Activated CD4-positive, alpha-beta T cell treated with anti-CD3 and anti-CD28 coated beads, Interleukin-2, amount 10 ng/mL, durations not matched to agents 24 days and 14 days (primary cell): ENCODE measurements at regions not wholly inside any gene's neighbourhood (a gene's known extent, or its start where the extent isn't known, plus 50 kb on each side); places are given as distances from the start of the nearest gene placed in this dataset.
A peak's percentile ranks its signal among the peaks of the same experiment; 100 is the strongest.

Experiments
- DNase-seq: peaks from one replicate; pipeline ENCODE4 v3.0.0; 2022
- H3K27ac Mint-ChIP-seq: one replicate; pipeline ENCODE4 v1.8.0; 2022; ENCODE audit warnings: mild to moderate bottlenecking, mixed read lengths
- H3K27me3 Mint-ChIP-seq: one replicate; pipeline ENCODE4 v1.8.0; 2022; ENCODE audit warnings: mixed read lengths
- H3K36me3 Mint-ChIP-seq: one replicate; pipeline ENCODE4 v1.8.0; 2022; ENCODE audit warnings: low read depth, mild to moderate bottlenecking, mixed read lengths
- H3K4me1 Mint-ChIP-seq: one replicate; pipeline ENCODE4 v1.8.0; 2021; ENCODE audit warnings: mixed read lengths
- H3K4me3 Mint-ChIP-seq: one replicate; pipeline ENCODE4 v1.8.0; 2022; ENCODE audit warnings: mild to moderate bottlenecking, moderate library complexity, mixed read lengths
- H3K9me3 Mint-ChIP-seq: one replicate; pipeline ENCODE4 v1.8.0; 2021; ENCODE audit warnings: mixed read lengths
- intact Hi-C: fragments of 100-400 bp; cut with micrococcal nuclease; formaldehyde crosslinking; loops from one replicate; pipeline ENCODE4 v1.15.1; 2023

DNA sequence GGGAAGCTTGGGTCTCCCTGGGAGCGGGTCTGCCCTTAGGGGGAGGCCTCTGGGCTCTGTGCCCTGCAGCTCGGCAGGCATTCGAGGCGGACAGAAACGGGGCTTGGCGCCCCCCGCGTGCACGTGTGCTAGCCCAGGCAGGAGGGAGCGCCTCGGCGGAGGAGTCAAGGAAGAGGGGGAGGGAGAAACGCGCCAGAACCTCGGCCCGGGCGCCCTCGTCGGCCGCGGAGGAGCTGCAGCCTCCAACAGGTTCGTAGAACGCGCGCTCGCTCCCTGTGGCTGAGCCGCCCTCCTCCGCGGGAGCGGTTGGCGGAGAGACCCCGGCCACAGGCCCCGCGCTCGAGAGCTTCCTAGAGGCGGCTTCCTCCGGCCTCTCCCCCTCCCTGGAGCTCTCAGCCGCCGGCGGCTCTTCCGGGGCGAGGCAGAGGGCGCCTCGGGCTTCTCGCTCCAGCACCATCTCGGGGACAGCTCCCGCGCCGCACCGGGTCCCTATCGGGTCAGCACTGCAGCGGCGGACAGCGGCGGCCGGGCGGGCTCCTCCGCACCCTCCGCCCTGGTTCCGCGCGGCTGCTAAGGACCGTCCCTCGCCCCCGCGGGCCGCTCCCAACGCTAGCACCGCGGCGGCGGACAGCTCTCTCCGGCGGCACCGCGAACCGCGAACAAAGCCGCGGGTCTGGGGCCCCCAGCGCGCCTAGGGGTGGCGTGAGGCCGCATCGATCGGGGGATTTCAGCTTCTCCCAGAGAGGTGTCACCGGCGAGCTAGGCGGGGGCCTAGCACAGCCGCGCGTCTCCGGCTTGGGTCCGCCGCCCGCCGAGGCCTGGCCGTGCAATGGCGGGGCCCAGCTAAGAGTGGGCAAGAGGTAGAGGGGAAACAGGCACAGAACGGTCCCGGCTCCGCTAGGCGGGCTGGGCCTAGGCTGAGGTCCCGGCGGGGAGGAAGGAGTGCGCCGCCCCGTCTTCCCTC is 74.6 kb upstream of the CPLX2 start:
- no peak overlapping the region for H3K4me3 Mint-ChIP-seq
- intact Hi-C loops: loop anchor here (1.0 to 2.0 kb wide), 3 partner anchors 25 to 144 kb away; partner anchors contain the start of gene CPLX2
- H3K27ac Mint-ChIP-seq: no peak overlapping the region
- H3K9me3 Mint-ChIP-seq: peaks cover 4% of the 10 kb centered on the region
- H3K36me3 Mint-ChIP-seq: no peaks in the 10 kb centered on the region
- peaks cover 2% of the 10 kb centered on the region for H3K4me1 Mint-ChIP-seq
- peak; percentile 95 for DNase-seq
- H3K27me3 Mint-ChIP-seq: peaks cover 39% of the 10 kb centered on the region

DNA sequence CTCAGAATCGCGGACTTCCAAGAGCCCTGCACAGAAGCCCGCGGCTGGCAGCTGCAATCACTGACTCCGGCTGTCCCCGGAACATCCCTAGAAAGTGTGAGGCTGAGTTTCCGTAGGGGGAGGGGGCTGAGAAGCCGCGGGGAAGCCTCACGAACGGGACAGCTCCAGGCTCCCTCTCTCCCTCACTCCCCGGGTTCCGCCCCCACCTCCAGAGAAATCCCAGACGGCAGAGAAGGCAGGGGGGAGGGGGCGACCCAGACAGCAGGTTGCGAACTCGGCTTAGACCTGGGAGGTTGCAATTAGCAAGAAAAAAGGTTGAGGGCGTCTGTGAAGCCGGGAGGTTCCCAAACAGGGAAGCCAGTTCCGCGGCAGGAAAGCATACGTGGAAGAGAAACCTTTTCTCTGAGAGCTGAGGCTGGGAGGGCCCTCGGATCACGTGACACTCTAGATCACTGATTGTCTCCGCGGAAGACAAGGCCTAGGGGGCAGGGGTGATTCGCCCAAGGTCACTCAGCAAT is 73.8 kb upstream of the CPLX2 start:
- Mint-ChIP-seq H3K9me3 (peaks cover 4% of the 10 kb centered on the region), H3K27me3 (peaks cover 39% of the 10 kb centered on the region), H3K4me1 (peaks cover 2% of the 10 kb centered on the region), H3K36me3 (no peaks in the 10 kb centered on the region), H3K27ac (no peak overlapping the region), H3K4me3 (no peak overlapping the region)
- no peak for DNase-seq
- intact Hi-C loops: loop anchor here (2.0 kb wide), 2 partner anchors 73 to 145 kb away; partner anchors contain the start of gene CPLX2

DNA sequence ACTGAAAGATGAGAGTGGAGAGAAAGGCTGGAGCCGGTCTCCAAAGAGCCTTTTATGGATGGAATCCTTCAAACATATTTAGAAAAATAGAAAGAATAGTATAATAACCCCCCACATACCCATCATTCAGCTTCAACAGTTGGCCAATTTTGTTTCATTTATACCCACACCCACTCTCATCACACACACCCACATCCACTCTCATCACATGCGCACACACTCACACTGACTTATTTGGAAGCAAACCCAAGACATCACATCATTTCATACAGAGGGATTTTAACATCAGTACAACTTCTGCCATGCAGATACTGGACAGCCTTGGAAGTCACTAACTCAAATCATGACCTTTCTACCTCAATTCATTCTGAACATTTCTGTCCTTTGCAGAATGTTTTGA is 72.8 kb upstream of the CPLX2 start:
- Mint-ChIP-seq H3K4me1 (peaks cover 2% of the 10 kb centered on the region), H3K27me3 (peaks cover 39% of the 10 kb centered on the region), H3K4me3 (no peak overlapping the region), H3K36me3 (no peaks in the 10 kb centered on the region), H3K9me3 (peaks cover 4% of the 10 kb centered on the region), H3K27ac (no peak overlapping the region)
- intact Hi-C loops: no loop called here
- no peak for DNase-seq

DNA sequence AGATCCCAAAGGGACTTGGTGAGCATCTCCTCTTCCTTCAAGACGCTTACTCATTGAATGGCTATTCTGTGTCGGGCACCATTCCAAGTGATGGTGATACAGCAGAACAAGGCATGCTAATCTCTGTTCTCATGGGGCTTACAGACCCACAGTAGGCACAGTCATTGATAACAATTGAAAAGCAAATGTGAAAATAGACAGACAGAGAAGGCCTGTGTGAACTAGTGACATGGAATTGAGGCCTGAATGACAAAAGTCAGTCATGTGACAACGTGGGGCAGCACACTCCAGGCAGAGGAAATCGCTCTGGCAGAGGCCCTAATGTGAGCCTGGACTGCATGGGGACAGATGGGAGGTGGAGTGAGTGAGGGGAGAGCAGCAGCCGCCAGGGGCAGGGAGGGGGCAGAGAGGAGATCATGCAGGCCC is 70.7 kb upstream of the CPLX2 start:
- Mint-ChIP-seq H3K4me3 (no peak overlapping the region), H3K36me3 (no peaks in the 10 kb centered on the region), H3K27ac (no peak overlapping the region), H3K9me3 (peaks cover 3% of the 10 kb centered on the region), H3K4me1 (peaks cover 2% of the 10 kb centered on the region), H3K27me3 (peaks cover 24% of the 10 kb centered on the region)
- intact Hi-C loops: no loop called here
- DNase-seq: no peak

DNA sequence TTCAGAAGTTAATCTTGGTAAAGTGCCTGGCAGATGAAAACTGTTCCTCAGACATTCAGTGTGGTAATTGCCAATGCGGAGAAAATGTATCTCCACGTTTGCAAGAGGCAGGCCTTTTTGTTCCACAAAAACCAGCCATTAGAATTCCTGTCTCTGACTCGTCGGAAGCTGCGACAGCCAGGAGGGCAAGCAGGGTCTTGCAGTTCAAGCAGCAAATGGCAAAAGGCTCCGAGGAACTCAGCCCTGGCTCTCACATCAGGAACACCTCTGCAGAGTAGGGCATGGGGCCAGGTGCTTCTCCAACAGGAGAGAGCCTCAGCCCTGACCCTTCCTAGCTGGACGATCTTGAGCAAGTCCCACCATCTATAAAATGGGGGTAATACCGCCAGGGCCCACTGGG is 69.0 kb upstream of the CPLX2 start:
- Mint-ChIP-seq H3K36me3 (no peaks in the 10 kb centered on the region), H3K4me3 (no peak overlapping the region), H3K4me1 (no peaks in the 10 kb centered on the region), H3K27me3 (peaks cover 17% of the 10 kb centered on the region), H3K27ac (no peak overlapping the region), H3K9me3 (no peaks in the 10 kb centered on the region)
- no peak for DNase-seq
- intact Hi-C loops: no loop called here

DNA sequence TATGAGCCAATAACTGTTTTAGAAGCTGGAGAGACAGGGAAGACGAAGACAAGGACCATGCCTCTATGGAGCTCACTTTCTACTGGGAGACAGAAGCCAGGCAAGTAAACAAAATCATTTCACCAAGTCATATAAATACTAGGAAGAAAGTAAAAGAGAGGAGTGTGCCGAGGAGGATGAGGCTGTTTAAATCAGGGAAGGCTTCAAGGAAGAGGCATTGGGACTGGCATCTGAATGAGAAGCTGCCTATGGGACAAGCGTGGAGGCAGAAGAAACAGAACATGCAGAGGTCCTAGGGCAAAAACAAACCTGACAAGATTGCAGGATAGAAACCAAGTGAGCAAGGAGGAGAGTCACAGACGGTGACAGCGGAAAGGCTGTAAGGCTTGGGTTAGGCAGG is 68.1 kb upstream of the CPLX2 start:
- DNase-seq: no peak
- no peaks in the 10 kb centered on the region for H3K4me1 Mint-ChIP-seq
- H3K27ac Mint-ChIP-seq: no peak overlapping the region
- no peaks in the 10 kb centered on the region for H3K36me3 Mint-ChIP-seq
- no peaks in the 10 kb centered on the region for H3K9me3 Mint-ChIP-seq
- intact Hi-C loops: no loop called here
- peaks cover 8% of the 10 kb centered on the region for H3K27me3 Mint-ChIP-seq
- no peak overlapping the region for H3K4me3 Mint-ChIP-seq

DNA sequence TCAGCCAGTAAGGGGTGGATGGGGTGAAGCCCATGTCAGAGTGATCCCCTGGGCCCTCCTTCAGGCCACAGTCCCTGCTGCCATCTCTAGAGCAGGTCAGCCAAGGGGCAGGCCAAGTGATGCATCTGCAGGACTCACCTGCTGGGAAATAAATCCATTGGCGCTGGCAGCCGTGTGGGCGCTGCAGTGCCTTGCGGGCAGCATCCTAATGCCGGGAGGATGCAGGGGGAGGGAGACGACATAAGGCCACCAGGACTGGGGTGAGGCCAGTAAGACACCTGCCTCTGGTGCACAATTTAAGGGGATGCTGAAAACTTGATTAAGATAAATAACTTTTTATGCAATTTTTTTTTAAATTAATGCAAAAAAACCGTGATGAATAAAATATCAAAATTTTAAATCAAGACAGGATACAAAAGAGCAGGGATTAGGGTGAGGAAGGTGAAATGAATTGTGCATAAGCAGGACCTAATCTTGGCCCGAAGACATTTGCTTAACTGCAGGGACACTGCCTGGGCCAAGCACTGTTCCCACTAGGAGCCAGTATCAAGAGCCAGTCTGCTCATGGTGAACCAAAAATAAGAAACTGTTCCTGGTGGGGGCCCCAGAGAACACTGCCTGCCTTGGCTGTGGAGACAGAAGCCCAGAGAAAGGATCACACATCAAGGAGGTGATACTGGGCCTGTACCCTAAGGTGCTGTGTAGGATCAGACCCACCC is 67.5 kb upstream of the CPLX2 start:
- H3K36me3 Mint-ChIP-seq: no peaks in the 10 kb centered on the region
- H3K4me3 Mint-ChIP-seq: no peak overlapping the region
- H3K27me3 Mint-ChIP-seq: peaks cover 2% of the 10 kb centered on the region
- H3K9me3 Mint-ChIP-seq: no peaks in the 10 kb centered on the region
- intact Hi-C loops: no loop called here
- no peak overlapping the region for H3K27ac Mint-ChIP-seq
- no peaks in the 10 kb centered on the region for H3K4me1 Mint-ChIP-seq
- no peak for DNase-seq

DNA sequence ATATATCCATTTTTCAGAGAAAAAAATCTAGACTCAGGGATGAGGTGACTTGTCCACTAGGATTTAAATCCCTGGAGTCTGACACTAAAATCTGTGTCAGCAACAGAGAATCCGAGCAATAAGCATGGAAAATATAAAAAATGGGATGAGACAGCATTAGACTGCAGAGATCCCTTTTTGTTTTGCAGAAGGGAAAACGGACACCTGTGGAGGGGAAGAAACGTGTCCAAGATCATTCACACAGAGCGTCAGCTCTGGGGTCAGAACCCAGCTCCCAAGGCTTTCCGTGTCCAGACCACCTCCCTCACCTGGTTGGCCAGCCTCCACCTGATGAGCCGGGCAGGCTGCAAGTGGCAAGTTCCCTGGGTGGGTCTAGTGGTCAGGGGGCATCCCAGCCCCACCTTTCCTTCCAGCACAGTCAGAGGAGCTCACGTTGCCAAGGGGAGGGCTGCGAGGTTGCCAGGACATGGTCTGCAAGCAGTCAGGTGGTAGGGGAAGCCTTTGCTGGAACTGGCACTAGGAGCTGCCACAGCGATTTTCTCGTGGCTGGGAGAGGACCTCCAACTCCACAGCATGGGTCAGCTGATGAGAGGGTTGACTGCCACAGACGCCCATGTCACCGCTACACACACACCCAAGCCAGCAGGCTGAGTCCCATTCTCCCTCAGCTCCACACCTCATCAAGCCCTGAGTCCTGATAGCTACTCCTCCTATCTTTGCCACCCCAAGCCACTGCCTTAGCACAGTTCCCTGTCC is 65.9 kb upstream of the CPLX2 start:
- intact Hi-C loops: no loop called here
- Mint-ChIP-seq H3K27ac (no peak overlapping the region), H3K27me3 (peaks cover 2% of the 10 kb centered on the region), H3K9me3 (no peaks in the 10 kb centered on the region), H3K4me1 (no peaks in the 10 kb centered on the region), H3K36me3 (no peaks in the 10 kb centered on the region), H3K4me3 (no peak overlapping the region)
- no peak for DNase-seq

DNA sequence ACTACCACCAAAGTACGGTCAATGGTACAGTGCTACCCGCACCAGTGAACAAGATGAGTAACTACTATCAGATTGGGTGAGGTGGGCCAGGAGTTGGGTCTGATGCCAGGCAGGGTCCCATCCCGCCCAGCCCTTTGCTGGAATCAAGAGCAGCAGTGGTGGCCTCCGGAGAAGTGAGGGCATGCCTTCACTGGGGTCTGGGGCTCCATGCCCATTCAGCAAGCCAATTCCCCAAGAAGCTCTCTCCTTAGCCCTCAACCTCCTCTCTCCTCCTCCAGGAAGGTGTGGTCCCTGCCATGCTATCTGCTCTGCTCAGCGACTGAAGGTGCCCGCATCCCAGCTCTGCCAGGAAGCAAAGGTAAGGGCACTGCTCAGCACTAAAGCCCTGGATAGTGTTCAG is 62.7 kb upstream of the CPLX2 start:
- Mint-ChIP-seq H3K4me1 (no peaks in the 10 kb centered on the region), H3K36me3 (no peaks in the 10 kb centered on the region), H3K27me3 (peaks cover 2% of the 10 kb centered on the region), H3K27ac (no peak overlapping the region), H3K4me3 (no peak overlapping the region), H3K9me3 (no peaks in the 10 kb centered on the region)
- intact Hi-C loops: no loop called here
- no peak for DNase-seq

DNA sequence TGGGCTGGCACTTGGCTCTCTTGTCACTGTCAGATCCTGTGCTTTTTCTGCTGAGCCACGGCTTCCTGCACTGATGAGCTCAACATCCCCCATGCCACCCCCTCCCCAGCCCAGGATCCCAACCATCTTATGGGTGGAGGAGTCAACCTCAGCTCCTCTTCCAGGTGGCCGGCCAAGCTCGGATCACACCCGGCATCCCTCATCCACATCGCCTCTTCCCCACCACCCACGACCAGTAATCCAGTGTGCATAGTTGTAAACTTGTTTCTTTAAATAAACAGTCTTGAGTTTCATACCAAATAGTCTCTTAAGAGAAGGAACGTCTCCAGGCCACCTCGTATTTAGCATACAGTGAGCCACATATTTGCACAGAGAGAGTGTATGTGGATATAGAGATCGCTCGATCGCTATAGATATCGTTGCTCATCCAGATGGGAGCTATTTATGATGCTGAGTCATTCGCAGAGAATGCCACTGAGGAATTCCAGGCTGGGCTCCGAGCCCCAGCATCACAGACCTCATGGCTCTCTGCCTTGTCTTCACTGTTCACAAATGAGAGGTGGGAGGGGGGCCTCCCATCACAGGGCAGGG is 61.8 kb upstream of the CPLX2 start:
- no peaks in the 10 kb centered on the region for H3K4me1 Mint-ChIP-seq
- H3K27me3 Mint-ChIP-seq: peaks cover 2% of the 10 kb centered on the region
- intact Hi-C loops: no loop called here
- no peak overlapping the region for H3K4me3 Mint-ChIP-seq
- H3K9me3 Mint-ChIP-seq: no peaks in the 10 kb centered on the region
- no peak overlapping the region for H3K27ac Mint-ChIP-seq
- no peak for DNase-seq
- H3K36me3 Mint-ChIP-seq: no peaks in the 10 kb centered on the region

DNA sequence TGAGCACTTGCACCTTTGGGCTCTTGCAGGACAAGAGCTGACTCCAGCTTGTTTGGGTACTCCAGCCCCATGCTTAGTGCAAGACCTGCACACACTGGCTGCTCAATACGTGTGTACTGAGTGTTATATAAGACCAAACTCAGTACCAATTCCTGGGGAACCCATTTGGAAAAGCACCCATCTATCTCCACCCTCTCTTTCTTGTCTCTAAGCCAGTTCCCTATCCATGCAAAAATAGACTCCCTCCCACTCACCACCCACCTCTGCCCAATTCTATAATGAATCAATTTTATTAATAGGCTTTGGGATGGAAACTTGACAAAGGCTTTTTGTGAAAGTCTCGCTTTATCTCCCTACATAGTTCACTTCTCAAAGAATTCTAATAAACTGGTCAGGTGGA is 60.9 kb upstream of the CPLX2 start:
- H3K9me3 Mint-ChIP-seq: no peaks in the 10 kb centered on the region
- no peak for DNase-seq
- H3K4me1 Mint-ChIP-seq: no peaks in the 10 kb centered on the region
- no peak overlapping the region for H3K27ac Mint-ChIP-seq
- H3K27me3 Mint-ChIP-seq: peaks cover 2% of the 10 kb centered on the region
- intact Hi-C loops: no loop called here
- H3K4me3 Mint-ChIP-seq: no peak overlapping the region
- H3K36me3 Mint-ChIP-seq: no peaks in the 10 kb centered on the region

DNA sequence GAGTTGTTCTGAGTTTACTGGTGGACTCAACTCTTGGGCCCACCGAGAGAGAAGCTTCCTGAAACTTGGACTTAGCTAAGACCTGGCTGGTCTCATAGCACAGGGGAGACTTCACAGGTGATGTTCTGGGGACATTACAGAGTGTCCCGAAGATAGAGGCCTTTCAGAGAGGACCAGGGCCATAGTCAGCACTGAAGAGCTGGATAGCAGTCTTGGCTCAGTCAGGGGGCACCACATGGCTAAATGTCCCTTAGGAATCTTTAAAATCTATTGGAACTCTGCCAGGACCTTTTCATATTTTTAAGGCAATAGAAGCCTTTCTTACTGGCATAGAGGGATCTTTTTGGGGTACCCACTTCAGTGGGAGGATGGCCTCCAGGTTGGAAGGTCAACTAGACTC is 59.8 kb upstream of the CPLX2 start:
- DNase-seq: no peak
- H3K36me3 Mint-ChIP-seq: no peaks in the 10 kb centered on the region
- intact Hi-C loops: no loop called here
- H3K9me3 Mint-ChIP-seq: no peaks in the 10 kb centered on the region
- peaks cover 2% of the 10 kb centered on the region for H3K27me3 Mint-ChIP-seq
- H3K27ac Mint-ChIP-seq: no peak overlapping the region
- H3K4me3 Mint-ChIP-seq: no peak overlapping the region
- no peaks in the 10 kb centered on the region for H3K4me1 Mint-ChIP-seq

DNA sequence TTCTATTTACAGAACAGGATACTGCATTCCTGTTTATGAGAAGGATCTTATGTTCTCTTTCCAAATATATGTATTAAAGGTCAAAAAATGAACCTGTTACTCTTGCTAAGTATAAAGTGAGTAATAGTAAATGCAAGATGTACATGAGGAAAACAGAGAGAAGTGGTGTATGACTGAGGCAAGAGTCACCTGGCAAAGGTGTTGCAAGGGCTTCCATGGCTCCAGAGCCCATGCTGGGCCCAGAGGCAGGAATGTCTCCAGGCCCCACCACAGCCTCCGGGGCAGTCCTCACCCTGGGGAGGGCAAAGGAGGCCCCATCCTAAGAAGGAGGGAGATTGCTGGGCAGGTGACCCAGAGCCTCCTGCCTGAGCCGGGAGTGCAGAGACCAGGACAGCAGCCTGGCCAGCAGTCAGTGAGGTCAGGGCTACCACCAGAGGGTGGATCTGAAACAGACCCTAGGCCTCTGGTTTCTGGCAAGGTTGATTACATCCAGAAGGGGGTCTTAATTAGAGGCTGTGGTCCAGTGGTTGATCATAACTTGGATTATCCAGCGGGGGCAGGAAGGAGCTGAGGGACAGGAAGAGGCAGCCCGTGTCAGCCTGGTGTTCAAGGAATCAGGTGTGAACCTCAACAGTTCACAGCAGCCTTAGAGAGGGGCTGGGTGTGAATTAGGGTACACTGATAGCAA is 57.3 kb upstream of the CPLX2 start:
- Mint-ChIP-seq H3K4me3 (no peak overlapping the region), H3K27me3 (peaks cover 2% of the 10 kb centered on the region), H3K27ac (no peak overlapping the region), H3K4me1 (no peaks in the 10 kb centered on the region), H3K36me3 (no peaks in the 10 kb centered on the region), H3K9me3 (no peaks in the 10 kb centered on the region)
- intact Hi-C loops: no loop called here
- no peak for DNase-seq
